ENCODE measurements at regions not wholly inside any gene's neighbourhood (a gene's known extent, or its start where the extent isn't known, plus 50 kb on each side); places are given as distances from the start of the nearest gene placed in this dataset.

DNA sequence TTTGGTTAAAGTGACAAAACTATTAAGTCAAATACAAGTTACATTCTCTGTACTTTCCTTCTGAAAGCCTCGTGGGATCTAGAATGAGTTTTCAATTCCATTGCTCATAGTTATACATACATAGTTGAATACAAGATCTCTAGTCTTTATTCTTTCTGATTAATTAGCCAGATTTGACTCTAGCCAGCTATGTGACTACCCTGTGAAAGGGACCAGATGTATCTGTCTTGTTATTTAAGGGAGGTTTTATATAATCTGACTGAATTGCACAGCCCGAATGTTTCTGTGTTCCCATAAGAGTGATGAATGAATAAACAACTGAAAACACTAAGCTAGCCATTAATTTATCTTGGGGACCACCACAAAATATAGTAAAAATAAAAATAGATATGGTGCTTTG, 166.7 kb downstream of the TMEM167A start:
- no peaks in the 10 kb centered on the region for H3K36me3 ChIP-seq
- no peak overlapping the region for H3K27ac ChIP-seq
- no peaks in the 10 kb centered on the region for H3K4me1 ChIP-seq
- no peak for DNase-seq (ENCODE audit: low spot score in 2 of 2)
- TF ChIP-seq POLR2AphosphoS5 (IDR thresholded peaks at IDR 0.05) (no peak), POLR2A (IDR thresholded peaks at IDR 0.05) (no peak)
- no peak overlapping the region for H3K4me3 ChIP-seq
- H3K9me3 ChIP-seq: peaks cover 0 to 2% of the 10 kb centered on the region in 2 donors
- intact Hi-C loops (cut with DNase I; ENCODE audit: low total_unique reads): loop anchor here (10.0 kb wide), 1 partner anchor 356 kb away; no protein-coding TSS in a partner anchor
- no peaks in the 10 kb centered on the region for H3K27me3 ChIP-seq

DNA sequence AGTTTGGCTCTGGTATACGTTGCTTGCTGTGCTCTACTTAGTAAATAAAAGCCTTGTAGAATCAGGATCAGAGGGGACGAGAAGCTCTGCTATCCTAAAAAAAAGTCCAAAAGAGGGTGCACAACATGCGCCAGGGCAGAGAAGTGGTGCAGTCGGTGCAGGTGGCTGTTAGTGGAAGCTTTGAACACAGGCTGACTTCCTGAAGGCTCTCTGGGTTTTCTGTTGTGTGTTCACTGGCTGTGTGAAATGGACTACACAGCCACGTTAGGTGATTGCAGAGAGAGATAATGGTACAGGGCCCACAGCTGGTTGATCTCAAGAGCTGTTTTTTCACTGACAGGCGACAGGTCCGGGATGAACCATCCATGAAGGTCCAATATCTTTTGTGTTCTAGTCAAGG, 167.4 kb downstream of the TMEM167A start:
- no peak overlapping the region for H3K4me3 ChIP-seq
- H3K36me3 ChIP-seq: no peaks in the 10 kb centered on the region
- H3K4me1 ChIP-seq: no peaks in the 10 kb centered on the region
- no peak for DNase-seq (ENCODE audit: low spot score in 2 of 2)
- H3K27ac ChIP-seq: no peak overlapping the region
- intact Hi-C loops (cut with DNase I; ENCODE audit: low total_unique reads): loop anchor here (10.0 kb wide), 1 partner anchor 355 kb away; no protein-coding TSS in a partner anchor
- no peaks in the 10 kb centered on the region for H3K27me3 ChIP-seq
- TF ChIP-seq, protein P1, sequence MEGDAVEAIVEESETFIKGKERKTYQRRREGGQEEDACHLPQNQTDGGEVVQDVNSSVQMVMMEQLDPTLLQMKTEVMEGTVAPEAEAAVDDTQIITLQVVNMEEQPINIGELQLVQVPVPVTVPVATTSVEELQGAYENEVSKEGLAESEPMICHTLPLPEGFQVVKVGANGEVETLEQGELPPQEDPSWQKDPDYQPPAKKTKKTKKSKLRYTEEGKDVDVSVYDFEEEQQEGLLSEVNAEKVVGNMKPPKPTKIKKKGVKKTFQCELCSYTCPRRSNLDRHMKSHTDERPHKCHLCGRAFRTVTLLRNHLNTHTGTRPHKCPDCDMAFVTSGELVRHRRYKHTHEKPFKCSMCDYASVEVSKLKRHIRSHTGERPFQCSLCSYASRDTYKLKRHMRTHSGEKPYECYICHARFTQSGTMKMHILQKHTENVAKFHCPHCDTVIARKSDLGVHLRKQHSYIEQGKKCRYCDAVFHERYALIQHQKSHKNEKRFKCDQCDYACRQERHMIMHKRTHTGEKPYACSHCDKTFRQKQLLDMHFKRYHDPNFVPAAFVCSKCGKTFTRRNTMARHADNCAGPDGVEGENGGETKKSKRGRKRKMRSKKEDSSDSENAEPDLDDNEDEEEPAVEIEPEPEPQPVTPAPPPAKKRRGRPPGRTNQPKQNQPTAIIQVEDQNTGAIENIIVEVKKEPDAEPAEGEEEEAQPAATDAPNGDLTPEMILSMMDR (IDR thresholded peaks at IDR 0.05): no peak
- TF ChIP-seq POLR2A (IDR thresholded peaks at IDR 0.05) (no peak), POLR2AphosphoS5 (IDR thresholded peaks at IDR 0.05) (no peak)
- H3K9me3 ChIP-seq: no peaks in the 10 kb centered on the region

DNA sequence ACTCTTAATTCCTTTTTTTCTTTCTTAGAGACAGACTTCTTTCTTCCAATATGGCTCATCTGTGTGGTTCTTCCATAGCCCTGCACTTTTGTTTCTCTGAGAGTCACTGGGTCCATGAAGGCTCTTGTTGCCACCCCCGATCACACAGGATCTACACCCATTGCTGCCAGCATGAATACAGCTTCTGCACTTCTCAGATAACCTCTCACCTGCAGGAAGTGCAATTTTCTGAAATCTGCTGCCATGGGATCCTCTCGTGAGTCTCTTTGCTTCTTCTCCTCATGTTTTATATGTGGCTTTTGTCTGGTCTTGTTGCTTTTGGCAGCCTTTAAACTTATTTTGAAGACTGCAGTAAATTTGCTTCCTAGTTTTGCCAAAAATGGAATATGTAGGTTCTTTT, 171.2 kb downstream of the TMEM167A start:
- no peak for DNase-seq (ENCODE audit: low spot score in 2 of 2)
- intact Hi-C loops (cut with DNase I; ENCODE audit: low total_unique reads): no loop called here
- Histone ChIP-seq H3K9me3 (peaks cover 0 to 11% of the 10 kb centered on the region in 2 donors), H3K4me1 (no peaks in the 10 kb centered on the region), H3K36me3 (no peaks in the 10 kb centered on the region), H3K27ac (no peak overlapping the region), H3K27me3 (no peaks in the 10 kb centered on the region), H3K4me3 (no peak overlapping the region)
- no peak for TF ChIP-seq POLR2A (IDR thresholded peaks at IDR 0.05)
- TF ChIP-seq, protein P1 (IDR thresholded peaks at IDR 0.05): no peak
- no peak for TF ChIP-seq POLR2AphosphoS5 (IDR thresholded peaks at IDR 0.05)

DNA sequence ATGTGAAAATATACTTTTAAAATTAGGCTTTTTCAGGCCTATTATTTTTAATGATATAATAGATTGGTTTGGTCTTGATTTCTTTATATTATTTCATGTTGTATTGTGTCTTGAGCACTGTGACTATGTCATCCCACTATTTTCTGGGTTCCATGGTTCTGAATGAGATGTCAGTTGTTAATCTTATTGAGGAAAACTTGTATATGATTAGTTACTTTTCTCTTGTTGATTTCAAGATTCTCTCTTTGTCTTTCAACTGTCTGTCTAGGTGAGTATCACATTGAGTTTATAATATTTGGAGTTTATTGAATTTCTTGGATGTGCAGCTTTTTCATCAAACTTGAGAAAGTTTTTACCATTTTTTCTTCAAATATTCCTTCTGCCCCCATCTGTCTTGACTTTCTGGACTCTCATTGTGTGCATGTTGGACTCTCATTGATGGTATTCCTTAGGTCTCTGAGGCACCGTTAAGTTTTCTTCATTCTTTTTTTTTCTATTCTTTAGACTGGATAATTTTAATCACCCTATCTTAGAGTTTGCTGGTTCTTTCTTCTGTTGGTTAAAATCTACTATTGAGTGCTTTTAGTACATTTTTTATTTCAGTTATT, 175.8 kb downstream of the TMEM167A start:
- DNase-seq (ENCODE audit: low spot score in 2 of 2): no peak
- Histone ChIP-seq H3K9me3 (peaks cover 0 to 17% of the 10 kb centered on the region in 2 donors), H3K36me3 (no peaks in the 10 kb centered on the region), H3K4me1 (no peaks in the 10 kb centered on the region), H3K27me3 (no peaks in the 10 kb centered on the region), H3K4me3 (no peak overlapping the region), H3K27ac (no peak overlapping the region)
- intact Hi-C loops (cut with DNase I; ENCODE audit: low total_unique reads): no loop called here
- no peak for TF ChIP-seq POLR2AphosphoS5 (IDR thresholded peaks at IDR 0.05)
- TF ChIP-seq, protein P1 (IDR thresholded peaks at IDR 0.05): no peak
- TF ChIP-seq POLR2A (IDR thresholded peaks at IDR 0.05): no peak

DNA sequence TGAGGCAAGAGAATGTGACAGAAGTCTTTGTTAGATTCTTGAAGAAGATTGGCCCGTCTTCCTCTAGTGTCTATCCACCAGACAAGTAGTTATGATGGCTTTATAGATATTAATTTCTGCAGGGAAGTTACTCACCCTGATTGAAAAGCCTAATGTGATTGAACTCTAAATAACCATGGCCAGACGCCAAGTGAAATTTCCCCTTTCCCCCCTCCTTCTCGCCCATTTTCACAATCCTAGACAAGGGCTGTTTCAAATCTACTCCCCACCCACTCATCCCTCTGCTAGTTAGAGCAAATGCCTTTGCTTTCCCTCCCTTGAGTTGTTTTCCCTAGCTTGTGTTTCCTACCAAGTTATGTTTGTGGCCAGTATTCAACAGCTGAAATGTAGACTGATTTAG, 182.5 kb downstream of the TMEM167A start:
- intact Hi-C loops (cut with DNase I; ENCODE audit: low total_unique reads): no loop called here
- H3K4me1 ChIP-seq: no peaks in the 10 kb centered on the region

More for the DNA sequence above, 182.5 kb downstream of the TMEM167A start:
- TF ChIP-seq POLR2AphosphoS5 (IDR thresholded peaks at IDR 0.05) (no peak), POLR2A (IDR thresholded peaks at IDR 0.05) (no peak)
- TF ChIP-seq, protein P1 (IDR thresholded peaks at IDR 0.05): no peak
- Histone ChIP-seq H3K27me3 (no peaks in the 10 kb centered on the region), H3K27ac (peak overlapping the region in 1 of 2 donors; percentile 46), H3K4me3 (no peak overlapping the region), H3K9me3 (peaks cover 0 to 4% of the 10 kb centered on the region in 2 donors), H3K36me3 (no peaks in the 10 kb centered on the region)
- no peak for DNase-seq (ENCODE audit: low spot score in 2 of 2)
